GM04503 (cell line): ENCODE measurements at regions not wholly inside any gene's neighbourhood (a gene's known extent, or its start where the extent isn't known, plus 50 kb on each side); places are given as distances from the start of the nearest gene placed in this dataset.
"Not testable (repeated sequence)": the region's sequence is repeated elsewhere in the genome, so short reads cannot be mapped to it uniquely, and the experiment has no call there.

Experiments used
- DNase-seq: peaks from one replicate; pipeline ENCODE4 v3.0.0-alpha.2; 2012; ENCODE audit warnings: low read depth

DNA sequence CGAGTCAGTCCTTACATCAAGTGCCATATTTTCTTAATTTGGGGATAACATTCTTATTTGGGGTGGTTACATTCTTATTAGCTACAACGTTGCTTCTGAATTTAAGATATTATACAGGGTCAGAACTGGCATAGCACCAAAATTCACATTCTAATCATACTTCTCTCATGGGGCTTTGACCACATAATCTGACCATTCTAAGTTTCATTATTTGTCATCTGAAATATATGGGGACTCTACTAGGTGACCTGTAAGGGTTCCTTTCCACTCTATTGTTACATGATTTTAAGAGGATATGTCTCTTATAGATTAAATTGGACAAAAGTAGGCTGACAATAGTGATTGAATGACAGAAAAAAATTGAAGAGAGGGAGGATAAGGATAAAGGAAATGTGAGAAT, 536.5 kb downstream of the KCTD12 start:
- no peak for DNase-seq

DNA sequence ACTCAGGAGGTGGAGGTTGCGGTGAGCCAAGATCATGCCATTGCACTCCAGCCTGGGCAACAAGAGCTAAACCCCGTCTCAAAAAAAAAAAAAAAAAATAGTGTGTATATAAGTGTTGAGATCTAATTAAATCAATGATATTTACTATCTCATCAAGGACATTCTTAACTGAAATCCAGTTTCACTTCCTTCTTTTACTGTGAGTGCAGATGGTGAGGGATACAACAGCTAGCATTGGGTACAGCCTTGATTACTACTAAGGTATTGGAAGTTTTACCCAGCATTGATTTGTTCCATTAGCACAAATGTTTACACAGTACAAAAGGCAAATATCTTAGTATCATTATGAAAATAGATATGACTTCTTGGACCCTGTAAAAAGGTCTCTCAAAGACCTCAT, 546.6 kb downstream of the KCTD12 start:
- DNase-seq, result no peak

DNA sequence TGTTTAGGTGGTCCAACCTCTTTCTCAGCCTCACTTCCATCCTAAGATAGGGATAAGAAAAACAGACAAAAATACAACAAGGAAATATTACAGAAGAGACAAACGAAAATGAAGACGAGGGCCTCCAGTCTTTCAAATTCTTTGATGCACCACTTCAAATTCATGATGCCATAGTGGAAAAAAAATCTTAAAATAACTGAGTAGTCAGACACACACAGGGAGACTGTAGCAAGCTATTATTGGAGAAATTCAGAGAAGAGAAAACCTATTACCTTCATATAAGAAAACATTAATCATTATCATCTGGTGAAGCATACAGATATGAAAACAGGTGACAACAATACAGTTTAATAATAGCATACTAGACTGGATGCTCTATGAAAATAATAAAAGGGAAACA, 548.2 kb downstream of the KCTD12 start:
- no peak for DNase-seq

DNA sequence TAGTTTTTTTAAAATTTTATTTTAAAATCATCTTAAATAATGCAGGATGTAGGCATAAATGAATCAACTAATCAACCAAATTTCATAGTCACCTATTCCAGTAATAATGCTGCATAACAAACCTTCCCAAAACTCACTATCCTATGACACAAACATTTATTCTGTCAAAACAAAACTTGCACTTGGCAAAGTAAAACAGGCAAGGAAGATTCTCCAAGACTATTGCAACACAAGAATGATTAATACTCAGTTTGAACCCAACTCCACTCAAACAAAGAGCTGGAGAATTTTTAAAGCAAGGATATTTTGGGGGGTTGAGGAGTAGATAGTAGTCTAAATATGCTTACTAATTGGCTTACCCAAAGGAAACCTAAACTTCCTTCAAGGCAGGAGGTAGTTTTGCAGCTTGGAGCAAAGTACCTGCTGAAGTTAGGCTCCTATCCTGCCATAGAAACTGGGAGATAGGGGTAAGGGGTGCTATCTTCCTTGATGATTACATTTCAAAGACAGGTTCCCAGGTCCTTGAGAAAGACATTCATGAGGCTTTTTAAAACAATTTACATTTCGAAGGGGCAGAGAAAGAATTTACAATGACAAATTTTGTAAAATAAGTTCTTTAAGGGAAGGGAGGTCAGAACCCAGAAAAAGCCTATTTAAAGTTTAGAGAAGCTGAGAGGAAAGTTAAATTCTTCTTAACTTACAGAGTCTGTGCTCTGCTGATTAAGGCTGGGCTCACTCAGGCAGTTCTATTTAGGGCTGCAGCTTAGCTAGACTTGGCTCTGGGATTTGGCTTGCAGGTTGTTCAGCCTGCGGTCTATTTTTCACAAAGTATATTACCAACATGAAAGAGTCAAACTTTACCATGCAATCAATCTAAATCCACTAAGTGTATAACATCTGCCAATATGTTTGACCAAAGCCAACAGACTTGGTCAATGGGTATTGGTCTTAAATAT, 549.0 kb downstream of the KCTD12 start:
- DNase-seq, result no peak

DNA sequence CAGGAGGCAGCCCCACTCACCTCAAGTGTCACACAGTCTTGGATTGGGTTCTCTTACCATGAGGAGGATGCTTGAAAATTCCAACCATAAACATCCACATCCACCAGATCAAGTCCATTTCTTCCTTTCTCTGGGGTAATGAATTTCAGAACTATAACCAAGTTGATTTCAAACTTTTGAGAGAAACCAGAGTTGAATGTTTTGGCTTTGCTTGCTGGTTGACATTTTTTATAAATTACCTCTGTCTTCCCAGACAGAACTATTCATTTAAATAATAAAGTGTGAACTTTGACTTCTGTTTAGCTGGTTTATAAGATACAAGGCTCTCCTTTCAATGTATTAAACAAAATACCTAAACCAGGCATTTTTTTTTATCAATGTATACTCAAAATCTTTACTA, 550.7 kb downstream of the KCTD12 start:
- DNase-seq, result no peak

DNA sequence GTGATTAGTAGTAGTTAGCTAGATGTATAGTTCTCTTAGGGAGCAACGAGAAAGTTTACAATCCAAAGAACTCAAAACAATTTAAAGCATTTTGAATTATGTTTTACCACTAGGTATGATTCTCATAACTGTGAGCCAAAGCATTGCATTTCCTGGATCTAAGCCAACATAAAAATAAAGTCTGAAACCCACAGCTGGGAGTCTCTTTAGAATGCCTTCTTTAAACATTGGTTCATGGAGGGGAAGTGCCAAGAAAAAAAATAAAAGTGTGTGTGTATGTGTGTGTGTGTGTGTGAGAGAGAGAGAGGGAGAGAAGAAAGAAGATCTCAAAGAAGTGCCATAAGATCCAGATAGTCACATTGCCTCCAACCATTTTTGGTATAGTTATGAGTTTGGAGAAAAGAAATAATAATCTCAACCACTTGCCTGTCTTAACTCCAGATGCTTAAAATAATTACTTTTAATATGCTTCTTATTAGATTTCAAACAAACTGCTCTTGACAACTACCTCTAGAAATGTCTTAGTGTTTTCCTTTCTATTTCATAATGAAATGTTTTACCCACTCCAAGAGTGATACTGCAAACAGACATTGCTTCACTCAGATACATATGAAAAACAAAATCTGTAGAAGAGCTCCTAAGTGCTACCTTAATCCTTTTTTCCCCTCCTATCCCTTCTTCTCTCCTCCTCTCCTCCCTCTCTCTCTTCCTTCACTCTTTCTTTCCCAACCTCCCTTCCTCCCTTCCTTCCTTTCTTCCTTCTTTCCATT, 554.1 kb downstream of the KCTD12 start:
- DNase-seq, result no peak

DNA sequence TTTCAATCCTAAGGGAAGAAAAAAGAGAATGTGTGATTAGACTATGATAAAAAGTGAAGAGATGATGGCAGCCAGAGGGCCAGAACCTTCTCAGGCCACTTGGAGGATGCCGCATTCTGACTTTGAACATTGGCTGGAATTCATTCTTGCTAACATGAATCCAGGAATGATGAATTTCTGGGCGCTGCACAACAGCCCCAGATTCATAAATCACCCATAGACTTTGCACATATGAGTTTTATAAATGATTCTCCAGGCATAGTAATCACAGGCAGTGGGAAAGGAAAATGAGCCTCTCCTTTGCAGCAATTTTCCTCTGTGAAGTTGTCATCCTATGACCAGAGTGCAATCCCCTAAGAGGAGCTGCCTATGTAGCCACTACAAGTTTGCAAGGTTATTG, 555.4 kb downstream of the KCTD12 start:
- no peak for DNase-seq

DNA sequence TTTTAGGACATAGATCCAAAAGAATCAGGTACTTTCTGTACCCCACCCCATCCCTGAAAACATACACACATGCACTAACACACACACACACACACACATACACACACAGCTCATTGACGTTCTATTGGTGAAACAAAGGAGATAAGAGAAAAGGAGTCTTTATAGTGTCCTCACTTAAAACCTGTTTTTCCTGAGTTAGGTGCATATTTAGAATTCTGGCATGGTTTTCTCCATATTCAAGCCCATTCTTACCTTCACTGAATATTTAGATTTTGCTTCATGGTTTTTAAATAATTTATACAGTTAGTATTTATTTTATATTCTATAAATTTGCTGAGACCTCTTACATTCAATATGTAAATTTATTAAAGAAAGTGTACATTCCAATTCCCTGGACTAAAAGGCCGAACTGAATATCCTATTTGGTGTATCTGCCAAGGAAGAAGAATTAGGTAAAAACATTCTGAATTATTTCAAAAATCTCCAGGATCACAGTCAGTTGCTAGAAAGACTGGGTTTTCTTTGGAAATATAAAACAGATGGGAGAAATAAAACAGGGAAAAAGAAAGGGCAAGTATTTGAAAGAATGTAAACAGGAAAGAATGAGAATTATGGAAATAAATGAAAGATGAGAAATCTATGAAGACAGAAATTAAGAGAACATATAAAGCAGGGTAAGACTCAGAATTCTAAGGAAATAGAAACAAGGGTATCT, 556.2 kb downstream of the KCTD12 start:
- DNase-seq, result no peak

DNA sequence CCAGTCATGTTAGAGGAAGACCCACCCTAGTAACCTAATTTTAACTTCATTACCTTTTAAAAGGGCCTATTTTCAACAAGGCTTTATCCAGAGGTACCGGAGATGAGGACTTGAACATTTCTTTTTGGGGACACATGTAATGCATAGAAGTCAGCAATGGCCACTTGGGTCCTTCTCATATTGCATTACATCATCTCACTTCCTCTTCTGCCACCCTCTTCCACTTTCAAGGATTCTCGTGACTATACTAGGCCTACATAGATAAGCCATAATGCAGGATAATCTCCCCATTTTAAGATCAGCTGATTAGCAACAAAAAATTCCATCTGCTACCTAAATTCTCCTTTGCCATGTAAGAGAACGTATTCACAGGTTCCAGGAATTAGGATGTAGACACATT, 557.2 kb downstream of the KCTD12 start:
- no peak for DNase-seq

DNA sequence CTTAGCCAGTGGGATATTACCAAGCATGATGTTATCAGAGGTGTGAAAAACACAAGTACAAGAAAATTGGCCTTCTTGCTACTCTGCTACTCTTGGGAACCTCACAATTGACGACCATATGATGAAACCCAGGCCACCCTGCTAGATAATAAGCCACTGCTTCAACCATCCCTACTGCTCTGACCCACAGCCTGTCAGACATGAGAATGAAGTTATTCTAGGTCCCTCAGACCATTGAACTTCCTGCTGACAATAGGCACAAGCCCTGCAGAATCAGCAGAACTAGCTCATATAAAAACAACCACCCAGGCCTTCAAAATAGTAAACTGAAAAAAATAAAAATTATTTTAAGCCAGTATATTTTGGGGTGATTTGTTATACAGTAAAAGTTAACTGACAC, 559.9 kb downstream of the KCTD12 start:
- no peak for DNase-seq

DNA sequence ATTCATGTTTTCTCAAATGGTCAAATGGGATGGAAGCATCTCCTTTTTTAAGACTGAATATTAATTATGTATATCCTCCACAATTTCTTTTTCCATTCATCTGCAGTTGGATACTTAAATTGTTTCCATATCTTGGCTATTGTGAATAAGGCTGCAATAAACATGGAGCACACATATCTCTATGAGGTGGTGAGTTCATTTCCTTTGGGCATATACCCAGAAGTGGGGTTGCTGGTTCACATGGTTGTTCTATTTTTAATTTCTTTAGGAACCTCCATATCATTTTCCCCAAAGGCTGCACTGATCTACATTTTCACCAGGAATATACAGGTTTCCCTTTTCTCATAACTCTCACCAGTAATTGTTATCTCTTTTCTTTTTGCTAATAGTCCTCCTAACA, 566.3 kb downstream of the KCTD12 start:
- no peak for DNase-seq

DNA sequence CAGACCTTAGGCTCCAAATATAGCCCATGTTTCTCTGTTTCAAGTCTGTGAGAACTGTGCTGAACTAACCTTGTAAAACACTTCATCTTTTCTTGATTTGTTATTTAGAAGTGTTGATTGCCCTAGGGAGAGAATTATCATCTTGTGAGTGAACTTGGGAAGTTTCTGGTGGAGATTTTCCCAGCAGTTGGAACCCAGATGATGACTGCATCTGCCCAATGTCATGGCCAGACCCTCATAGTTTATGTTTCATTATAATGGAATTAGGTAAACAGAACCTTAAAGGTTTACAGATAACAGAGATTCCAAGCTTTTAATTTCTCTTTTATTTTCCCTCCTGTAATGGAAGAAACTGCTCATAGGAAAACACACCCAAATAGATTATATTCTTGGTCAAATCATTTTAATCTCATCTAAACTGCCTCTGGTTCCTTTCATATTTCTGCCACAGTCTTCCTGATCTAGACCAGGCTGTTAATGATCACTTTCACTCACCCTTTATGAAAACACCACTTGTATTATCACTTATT, 569.1 kb downstream of the KCTD12 start:
- no peak for DNase-seq

DNA sequence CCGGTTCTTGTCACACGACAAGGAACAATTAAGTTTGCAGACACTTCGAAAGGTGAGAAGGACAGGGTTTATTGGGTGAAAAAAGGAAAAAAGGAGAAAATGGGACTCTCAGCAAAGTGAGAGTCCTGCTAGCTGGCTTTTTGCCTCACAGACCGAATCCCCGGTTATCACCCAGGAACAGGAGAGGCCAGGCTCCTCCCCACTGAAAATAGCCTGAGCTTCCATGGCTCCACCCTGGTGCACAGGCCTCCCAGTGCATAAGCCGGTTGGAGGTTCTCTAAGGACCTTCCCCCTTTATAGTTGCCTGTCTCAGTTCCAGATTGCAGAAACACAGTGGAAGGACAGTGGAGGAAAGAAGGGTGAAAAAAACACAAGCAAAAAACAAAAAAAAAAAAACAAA, 571.7 kb downstream of the KCTD12 start:
- no peak for DNase-seq

DNA sequence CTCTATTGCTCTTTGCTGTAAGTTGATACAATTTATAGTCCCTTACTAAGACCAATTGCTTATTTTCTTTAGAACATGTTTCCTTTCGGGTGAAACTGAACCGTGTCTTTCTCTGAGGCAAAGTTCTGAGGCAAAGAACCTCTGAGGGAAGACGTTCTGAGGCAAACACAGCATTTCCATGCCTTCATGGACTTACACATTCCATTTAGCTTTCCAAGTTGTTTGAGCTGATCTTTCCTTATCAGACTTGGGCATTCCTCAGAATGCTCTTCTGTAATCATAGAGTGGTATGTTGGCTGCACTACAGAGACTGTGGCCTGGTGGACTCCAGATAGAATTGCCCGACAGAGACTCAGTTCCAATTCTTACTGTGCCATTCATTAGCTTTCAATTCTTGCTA, 579.1 kb downstream of the KCTD12 start:
- DNase-seq, result no peak

DNA sequence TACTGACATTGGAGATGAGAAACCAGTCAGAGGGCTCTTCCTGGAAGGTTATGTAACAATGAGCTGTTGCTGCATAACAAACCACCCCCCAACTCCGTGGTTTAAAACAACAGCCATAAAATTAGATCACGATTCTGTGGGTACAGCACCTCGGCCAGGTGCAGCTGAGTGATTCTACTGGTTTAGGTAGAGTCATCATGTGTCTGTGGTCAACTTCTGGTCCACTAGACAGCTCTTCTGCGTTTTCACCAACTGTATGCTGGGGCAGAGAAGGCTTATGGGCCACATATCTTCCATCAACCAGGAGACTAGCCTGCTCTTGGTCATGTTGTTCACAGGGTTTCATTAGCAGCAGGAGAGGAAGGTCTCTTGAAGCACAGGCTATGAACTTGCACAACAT, 585.5 kb downstream of the KCTD12 start:
- DNase-seq, result no peak

DNA sequence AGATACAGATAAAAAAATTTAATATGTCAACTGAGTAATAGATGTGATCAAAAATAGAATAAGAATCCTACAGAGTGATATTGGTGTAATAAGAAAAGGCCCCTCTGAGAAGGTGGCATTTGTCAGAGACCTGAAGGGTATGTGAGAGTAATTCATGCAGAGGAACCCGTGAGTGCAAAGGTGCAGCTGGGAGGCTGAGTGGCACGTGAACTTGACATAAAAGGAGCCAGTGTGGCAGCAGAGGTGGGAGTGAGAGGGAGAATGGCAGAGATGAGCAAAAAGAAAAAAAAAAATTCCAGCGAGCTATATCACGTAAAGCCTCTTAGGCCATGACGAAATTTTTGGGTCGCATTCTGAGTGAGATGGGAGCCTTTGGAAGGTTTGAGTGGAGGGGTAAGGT, 588.9 kb downstream of the KCTD12 start:
- no peak for DNase-seq

DNA sequence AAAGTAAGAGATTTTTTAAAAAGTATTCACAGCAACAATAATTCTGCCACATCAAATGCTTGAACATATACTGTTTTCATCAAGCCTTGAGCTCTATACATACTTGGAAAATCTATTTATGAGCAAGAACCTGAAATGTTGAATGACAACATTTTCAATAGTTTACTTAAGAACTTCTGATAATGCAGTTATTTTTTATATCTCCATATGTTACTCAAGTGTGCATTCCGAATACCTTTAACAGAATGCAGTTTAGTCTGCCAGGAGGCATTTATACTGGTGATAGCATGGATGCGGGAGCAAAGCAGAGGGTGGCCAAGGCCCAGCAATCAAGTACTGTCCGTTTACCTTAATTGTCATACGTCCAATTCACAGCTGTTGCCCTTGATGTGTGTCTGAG, 589.5 kb downstream of the KCTD12 start:
- DNase-seq, result no peak

DNA sequence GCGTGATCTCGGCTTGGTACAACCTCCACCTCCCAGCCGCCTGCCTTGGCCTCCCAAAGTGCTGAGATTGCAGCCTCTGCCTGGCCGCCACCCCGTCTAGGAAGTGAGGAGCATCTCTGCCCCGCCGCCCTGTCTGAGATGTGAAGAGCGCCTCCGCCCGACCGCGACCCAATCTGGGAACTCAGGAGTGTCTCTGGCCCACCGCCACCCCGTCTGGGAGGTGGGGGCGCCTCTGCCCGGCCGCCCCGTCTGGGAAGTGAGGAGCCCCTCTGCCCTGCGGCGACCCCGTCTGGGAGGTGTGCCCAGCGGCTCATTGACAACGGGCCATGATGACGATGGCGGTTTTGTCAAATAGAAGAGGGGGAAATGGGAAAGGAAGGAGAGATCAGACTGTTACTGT, 591.2 kb downstream of the KCTD12 start:
- not testable (repeated sequence) for DNase-seq

DNA sequence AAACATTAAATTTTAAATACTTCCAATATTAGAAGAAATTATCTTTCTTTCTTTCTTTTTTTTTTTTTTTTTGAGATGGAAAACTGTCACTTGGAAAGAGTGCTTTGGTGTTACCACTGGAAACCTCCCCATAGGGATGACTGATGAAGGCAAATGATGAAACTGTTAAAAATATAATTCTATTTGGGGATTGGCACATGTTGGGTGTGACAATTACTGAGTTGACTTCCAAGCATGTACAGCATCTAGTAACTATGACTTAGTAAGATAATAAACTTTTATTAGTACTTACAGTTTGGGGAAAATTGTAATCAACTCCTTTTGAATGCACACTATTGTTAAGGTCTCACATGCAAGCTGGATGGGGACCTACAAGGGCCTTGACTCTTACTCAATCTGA, 592.5 kb downstream of the KCTD12 start:
- DNase-seq, result no peak

DNA sequence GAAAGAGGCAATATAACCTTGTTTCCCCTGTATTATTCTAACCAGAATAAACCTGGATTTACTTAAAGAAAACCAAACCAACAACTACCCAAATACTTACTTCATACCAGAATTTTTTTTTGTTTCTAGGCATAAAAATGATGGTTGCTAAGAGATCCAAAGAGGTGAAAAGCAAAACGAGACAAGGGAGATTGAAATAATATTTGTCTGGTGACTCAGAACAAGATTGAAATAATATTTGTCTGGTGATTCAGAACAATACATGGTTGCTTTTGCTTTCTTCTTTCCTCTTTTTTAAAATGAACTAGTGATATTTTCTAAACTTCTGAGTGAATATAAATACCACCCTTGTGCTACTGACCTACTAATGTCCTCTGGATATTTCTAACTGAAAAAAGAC, 592.9 kb downstream of the KCTD12 start:
- DNase-seq, result peak; percentile 53

DNA sequence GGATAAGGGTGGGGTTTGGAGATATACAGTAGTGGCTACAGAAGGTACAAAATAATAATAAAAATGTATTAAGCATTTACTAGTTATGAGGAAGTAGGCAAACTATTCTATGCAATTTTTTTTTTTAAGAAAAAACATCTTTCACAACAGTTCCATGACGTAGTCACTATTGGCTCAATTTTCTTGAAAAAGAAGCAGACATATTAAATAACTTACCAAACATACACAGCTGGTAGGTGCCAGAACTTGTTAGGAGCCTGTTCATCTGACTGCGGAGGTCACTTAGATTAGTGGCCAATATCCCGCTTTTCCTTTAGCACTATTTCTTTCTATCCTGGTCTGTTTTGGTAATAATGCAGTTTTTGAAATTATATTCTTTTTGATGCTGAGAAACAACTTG, 593.5 kb downstream of the KCTD12 start:
- DNase-seq, result no peak

DNA sequence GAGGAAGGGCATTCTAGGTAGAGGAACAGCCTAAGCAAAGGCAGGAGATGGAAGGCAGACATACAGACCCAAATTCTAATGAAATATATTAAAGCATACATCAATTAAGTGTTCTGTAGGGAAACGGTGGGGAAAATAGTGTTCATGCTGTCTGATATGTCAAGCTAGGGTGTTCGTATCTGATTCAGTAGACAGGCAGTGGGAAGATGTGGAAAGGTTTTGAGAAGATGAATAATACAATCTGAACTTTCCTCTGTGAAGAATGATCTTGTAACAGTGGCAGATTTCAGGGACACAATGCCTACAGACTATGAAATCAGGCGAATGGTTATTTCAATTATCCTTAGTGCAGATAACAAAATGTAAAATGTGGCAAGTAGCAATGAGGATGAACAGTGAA, 594.2 kb downstream of the KCTD12 start:
- no peak for DNase-seq

DNA sequence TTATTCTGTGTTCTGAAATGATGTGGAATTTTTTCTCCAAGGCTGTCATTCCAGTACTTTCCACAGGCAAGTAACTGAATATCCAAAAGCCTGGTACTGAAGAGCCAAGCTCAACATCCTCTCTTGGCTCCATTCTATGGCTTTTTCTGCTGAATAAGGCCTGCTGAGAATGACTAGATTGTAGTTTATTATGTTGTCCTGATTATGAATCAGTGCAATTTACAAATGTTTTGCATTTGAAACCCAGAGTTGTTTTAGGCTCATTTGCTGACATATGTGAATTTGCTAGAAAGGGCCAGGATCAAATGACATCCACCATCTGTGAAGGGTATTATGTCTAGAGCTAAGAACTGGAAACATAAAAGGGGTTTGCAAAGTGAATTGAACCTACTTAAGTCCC, 596.6 kb downstream of the KCTD12 start:
- DNase-seq, result no peak
